Non-pigmented ciliary epithelial cell (primary cell): ENCODE measurements at regions not wholly inside any gene's neighbourhood (a gene's known extent, or its start where the extent isn't known, plus 50 kb on each side); places are given as distances from the start of the nearest gene placed in this dataset.
A peak's percentile ranks its signal among the peaks of the same experiment; 100 is the strongest.

Experiments
- DNase-seq: peaks from one replicate; pipeline ENCODE4 v3.0.0-alpha.2; 2010; ENCODE audit warnings: low read depth

GRCh38 chr7:17236171-17236570 lies 62.3 kb upstream of the AHR start:
- DNase-seq: no peak

DNA sequence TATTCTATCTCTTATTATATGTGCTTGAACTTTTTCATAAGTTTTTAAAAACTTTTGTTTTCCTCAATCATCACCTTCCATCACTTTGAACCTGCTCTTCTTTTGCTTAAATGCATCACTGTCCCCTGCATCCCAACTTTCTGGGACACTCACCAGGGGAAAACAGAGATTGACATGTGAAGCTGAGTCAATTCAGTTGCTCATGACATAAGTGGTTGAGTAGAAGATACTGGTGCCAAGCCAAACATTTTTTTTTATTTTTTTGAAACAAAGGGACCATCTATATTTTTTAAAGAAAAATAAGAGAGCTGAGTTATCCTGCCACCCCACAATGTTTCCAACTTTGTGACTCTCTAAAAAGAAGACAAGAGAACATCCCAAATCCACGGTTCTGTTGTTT lies 61.8 kb upstream of the AHR start:
- DNase-seq: no peak

- DNase-seq: no peak
These were observed 59.4 kb upstream of the AHR start for GRCh38 chr7:17239046-17239445.

DNA sequence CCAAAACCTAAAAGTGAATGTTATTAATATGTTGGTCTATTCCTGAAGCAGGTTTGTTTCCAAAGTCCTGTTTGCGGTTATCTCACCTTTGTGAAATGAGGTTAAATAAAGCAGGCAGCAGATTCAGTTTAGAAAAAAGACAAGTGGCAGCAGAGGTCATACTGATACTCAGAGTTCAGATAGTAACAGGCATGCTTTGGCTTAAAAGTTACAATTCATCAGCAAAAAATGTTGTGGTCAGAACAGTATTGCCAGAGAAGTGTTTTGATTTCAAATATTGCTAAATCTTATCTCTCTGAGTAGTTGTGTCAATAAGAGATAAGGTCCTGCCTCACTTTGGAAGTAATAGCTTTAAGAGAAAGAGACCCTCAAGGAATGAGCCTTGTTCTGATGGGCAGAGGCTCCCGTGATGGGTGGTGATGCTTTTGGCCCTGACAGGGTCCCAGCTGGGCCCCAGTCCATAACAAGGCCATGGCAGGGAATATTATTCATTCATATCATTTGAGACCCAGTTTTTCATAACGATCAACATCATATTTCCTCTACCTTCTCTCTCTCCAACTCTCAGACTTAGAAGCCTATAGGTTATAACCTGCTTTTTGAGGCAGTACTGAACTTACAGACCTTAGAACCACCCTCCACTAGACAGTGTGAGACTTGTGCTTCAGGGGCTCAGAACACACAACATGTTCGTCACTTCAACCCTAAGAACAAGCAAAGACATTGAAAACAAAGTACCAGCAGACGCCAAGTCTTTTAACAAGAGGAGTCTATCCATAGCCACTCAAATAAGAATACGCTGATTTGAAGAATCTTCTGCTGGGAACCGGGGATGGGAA lies 58.5 kb upstream of the AHR start:
- peak; percentile 41 for DNase-seq

GRCh38 chr7:17242504-17242903 lies 55.9 kb upstream of the AHR start:
- no peak for DNase-seq

DNA sequence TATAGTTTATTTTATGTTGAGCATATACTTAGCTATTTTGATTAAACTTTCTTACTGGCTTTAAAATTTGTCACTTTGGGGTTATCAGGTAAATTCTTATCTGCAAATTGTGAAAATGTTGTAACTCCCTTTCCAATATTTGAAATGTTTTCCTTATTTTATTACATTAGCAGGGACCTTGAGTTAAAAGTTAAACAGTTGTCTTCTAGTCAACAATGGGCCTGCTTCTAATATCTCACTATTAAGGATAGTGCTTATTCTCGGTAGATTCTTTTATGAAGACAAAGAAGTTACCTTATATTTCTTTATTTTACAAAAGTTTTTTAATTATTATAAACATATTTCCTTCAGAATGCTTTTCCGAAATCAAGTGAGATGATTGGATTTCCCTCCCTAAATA lies 53.7 kb upstream of the AHR start:
- no peak for DNase-seq

DNA sequence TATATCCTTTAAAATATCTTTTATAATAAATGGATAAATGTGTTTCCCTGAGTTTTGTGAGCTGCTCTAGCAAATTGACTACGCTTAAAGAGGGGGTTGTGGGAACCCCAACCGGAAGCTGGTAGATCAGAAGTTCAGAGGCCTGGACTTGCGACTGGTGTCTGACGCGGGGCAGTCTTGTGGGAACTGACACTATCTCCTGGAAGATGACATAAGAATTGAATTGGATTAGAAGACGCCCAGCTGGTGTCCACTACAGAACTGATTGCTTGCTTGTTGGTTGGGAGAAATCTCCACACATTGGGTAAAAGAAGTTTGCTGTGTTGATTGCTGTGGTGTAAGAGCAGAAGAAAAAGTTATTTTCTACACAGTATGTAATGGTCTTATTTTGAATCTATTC lies 51.1 kb upstream of the AHR start:
- DNase-seq: no peak

DNA sequence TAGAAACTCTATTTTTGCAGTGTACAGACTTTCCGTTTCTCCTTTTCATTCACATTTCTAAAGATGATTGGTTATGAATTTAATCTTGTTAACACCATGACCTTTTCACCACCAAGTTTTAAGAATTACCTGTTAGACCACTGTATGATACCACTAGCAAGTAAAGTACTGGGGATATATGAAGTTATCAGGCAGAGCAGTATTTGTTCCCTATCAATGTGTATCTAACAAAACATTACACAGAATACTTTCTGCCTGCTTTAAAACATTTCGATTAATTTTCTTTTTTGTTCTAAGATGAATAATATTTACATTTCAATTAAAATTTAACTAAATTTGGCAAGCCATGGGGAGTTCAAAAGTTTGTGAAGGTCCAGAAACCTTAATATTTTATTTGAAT lies 49.9 kb upstream of the AHR start:
- DNase-seq: no peak
